ENCODE measurements at regions not wholly inside any gene's neighbourhood (a gene's known extent, or its start where the extent isn't known, plus 50 kb on each side); places are given as distances from the start of the nearest gene placed in this dataset.
A peak's percentile ranks its signal among the peaks of the same experiment; 100 is the strongest.
"Not testable (repeated sequence)": the region's sequence is repeated elsewhere in the genome, so short reads cannot be mapped to it uniquely, and the experiment has no call there.

DNA sequence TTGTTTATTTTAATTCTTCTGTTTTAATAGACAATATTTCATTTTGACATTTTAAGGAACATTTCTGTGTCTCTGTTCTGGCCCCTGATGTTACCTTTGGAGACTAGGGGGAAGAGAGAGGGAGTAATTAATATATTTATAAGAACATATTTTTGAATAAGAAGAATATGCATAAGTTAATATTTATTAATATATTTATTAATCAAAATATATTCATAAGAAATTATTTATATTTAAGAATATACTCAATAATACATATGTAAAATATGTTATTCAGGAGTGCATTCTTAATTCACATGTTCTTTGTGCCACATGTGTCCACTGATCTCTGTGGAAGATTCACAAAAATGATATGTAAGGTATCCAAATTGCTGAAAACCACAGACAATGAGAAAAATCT lies 1687.7 kb downstream of the SPATA31A7 start:
- not testable (repeated sequence) for DNase-seq (ENCODE audit: low spot score)

GRCh38 chr9:62877987-62878386 lies 1688.2 kb downstream of the SPATA31A7 start:
- DNase-seq (ENCODE audit: low spot score): not testable (repeated sequence)

- not testable (repeated sequence) for DNase-seq (ENCODE audit: low spot score)
Observed at GRCh38 chr9:62880453-62880852, 1690.6 kb downstream of the SPATA31A7 start.

GRCh38 chr9:62880971-62881370 lies 1691.1 kb downstream of the SPATA31A7 start:
- not testable (repeated sequence) for DNase-seq (ENCODE audit: low spot score)

GRCh38 chr9:62881811-62882210 lies 1692.0 kb downstream of the SPATA31A7 start:
- not testable (repeated sequence) for DNase-seq (ENCODE audit: low spot score)

DNA sequence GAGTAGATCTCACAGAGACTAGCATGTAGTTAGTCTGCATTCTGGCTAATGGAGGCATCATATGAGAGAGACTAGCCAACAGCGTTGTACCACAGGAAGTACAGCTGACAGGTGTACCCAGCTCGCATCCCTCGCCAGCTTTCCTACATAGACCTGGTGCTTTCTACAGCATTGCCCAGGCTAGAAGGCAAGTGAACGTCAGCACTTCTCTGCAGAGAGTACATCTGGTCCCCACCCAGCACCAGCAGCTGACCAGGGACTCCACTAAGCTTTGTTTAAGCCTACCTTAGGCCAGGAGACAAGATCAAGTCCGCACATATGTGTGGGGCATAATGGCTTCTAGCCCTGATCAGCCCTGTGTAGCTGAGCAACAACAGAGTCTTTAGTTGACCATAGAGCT lies 1692.9 kb downstream of the SPATA31A7 start:
- not testable (repeated sequence) for DNase-seq (ENCODE audit: low spot score)

- DNase-seq (ENCODE audit: low spot score): not testable (repeated sequence)
Observed at GRCh38 chr9:62896692-62897091, 1706.9 kb downstream of the SPATA31A7 start.

DNA sequence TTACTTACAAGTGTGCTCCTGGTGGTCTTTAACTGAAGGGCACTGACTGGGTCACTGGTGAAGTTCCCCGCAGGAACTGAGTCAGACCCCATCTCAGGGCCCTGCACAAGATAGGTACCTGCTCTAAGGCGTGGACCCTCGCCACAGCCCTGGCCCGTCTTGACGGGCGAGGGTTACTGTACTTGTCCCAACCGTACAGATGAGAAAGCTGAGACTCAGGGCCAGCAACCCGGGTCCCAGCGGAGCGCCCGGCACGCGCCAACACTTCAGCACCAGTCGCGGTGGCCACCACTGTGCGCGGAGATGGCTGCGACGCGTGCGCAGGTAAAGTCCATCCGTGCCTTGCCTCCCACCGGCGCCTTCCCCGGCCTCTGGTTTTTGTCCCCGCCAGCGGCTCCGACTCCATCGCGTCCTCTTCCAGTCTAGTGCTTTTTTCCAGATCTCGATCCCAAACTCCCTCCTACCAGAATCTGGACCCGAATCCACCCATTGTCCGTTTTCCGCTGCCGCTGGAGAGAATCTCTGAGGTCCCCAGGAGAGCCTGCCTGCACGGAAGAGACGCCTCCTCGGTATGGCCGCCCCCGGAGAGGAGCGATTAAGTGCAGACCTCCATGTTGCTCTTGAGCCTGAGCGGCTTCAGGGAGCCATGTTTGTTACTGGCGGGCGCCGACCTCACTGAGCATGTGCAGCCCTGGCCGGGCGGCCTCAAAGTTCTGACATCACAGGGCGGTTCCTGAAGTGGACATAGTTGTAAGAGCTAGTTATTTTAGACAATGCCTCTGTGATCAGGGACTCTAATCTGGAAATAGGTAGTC lies 1707.8 kb downstream of the SPATA31A7 start:
- peak; percentile 3 for DNase-seq (ENCODE audit: low spot score)

DNA sequence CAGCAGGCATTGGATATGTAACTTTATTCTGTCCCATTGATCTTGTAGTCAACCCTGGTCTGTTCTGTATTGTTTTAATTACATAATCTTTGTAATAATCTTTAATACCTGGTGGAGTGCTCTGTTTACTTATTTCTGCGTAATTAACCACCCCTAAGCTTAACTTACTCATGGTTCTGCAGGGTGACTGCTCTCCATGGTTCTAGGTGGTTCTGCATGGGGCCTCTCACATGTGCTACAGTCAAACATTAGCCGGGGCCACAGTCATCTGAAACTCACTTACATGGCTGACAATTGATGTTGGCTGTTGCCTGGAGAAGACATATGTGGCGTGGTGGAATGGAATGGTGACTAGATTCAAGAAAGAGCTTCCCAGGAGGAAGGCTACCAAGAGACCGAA lies 1709.8 kb downstream of the SPATA31A7 start:
- not testable (repeated sequence) for DNase-seq (ENCODE audit: low spot score)

- peak; percentile 2 for DNase-seq (ENCODE audit: low spot score)
Observed at GRCh38 chr9:62904061-62904460, 1714.2 kb downstream of the SPATA31A7 start.

- not testable (repeated sequence) for DNase-seq (ENCODE audit: low spot score)
Observed at GRCh38 chr9:62905722-62906121, 1715.9 kb downstream of the SPATA31A7 start.

DNA sequence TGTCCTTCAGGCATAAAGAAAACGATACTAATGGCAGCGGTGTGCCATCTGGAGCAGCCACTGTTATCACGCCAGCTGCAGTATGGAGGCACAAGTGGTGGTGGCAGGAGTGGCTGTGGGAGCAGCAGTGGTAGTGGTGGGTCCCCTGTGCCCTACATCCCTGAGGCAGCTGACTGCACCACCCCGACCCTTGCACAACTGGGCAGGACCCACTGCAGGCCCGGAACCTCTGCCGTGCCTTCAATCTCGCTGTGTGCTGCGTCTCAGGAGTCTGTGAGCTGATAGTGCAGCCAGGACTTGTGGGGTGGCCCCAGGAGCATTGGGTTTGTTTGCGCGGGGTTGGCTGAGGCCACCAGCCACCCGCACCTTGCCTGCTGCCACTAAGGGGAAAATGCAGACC lies 1718.0 kb downstream of the SPATA31A7 start:
- not testable (repeated sequence) for DNase-seq (ENCODE audit: low spot score)

- DNase-seq (ENCODE audit: low spot score): not testable (repeated sequence)
Observed at GRCh38 chr9:62908271-62908670, 1718.4 kb downstream of the SPATA31A7 start.

DNA sequence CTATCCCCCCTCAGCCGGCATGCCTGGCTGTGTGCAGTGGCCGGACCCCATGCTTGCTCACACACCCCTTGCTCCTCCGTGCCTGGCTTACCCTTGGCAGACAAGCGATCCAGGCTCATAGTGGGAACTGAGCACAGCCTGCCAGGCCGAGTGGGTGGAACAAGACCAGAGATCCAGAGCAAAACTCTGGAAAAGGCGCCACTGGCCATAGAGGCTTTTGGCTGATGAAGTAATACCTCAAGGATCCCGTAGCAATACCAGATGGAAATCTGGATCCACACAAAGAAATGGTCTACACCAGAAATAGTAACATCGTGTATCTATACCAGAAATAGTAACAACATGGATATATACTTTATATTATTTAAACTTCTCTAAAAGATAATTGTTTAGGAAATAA lies 1719.6 kb downstream of the SPATA31A7 start:
- DNase-seq (ENCODE audit: low spot score): not testable (repeated sequence)

- DNase-seq (ENCODE audit: low spot score): not testable (repeated sequence)
Observed at GRCh38 chr9:62912278-62912677, 1722.4 kb downstream of the SPATA31A7 start.

GRCh38 chr9:62915168-62915567 lies 1725.3 kb downstream of the SPATA31A7 start:
- DNase-seq (ENCODE audit: low spot score): not testable (repeated sequence)

GRCh38 chr9:62915661-62916060 lies 1725.8 kb downstream of the SPATA31A7 start:
- not testable (repeated sequence) for DNase-seq (ENCODE audit: low spot score)

GRCh38 chr9:62918648-62919385 lies 1729.0 kb downstream of the SPATA31A7 start:
- DNase-seq (ENCODE audit: low spot score): peak; percentile 1

DNA sequence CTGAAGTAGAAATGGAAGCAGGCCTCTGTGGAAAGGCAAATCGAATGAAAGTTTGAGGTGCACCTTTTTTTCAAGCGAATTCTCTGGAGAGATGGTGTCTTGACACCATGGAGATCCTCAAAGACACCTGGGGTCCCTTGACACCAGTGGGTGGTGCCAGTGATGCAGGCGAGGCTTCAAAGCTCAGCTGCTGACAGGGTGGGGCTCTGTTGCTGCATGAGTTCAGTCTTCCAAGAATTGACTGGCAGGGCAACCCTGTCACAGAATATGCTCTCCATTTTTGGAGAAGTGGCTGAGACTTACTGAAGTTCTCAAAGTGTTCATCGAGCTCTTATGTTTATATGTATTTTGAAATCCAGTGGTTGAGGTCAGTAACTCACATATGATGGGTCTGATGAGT lies 1741.6 kb downstream of the SPATA31A7 start:
- DNase-seq (ENCODE audit: low spot score): not testable (repeated sequence)

GRCh38 chr9:62952840-62953239 lies 1763.0 kb downstream of the SPATA31A7 start:
- DNase-seq (ENCODE audit: low spot score): not testable (repeated sequence)

All from hematopoietic multipotent progenitor cell treated with erythropoietin and hydrocortisone succinate and interleukin-3 and kit ligand, for 17 days (in vitro differentiated cells).